ENCODE measurements at regions not wholly inside any gene's neighbourhood (a gene's known extent, or its start where the extent isn't known, plus 50 kb on each side); places are given as distances from the start of the nearest gene placed in this dataset.
"Not testable (repeated sequence)": the region's sequence is repeated elsewhere in the genome, so short reads cannot be mapped to it uniquely, and the experiment has no call there.

DNA sequence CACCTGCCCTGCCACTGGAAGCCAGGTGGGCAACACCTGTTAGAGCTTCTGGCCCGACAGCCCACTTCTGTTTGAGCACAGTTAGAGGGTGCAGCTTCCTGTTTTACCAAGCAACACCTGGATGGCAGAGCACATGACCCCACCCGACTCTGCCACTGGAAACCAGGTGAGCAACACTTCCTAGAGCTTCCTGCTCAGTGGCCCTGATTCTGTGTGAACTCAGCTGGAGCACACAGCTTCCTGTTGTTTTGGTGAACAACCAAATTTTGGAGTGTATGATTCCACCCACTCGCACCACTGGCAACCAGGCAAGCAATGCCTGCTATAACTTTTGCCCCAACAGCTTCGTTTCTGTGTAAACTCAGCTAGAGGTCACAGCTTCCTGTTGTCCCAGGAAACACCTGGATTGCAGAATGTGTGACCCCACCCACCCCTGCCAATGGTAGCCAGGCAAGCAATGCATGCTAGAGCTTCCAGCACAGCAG is 163.8 kb upstream of the KLF8 start:
- DNase-seq (ENCODE audit: low read depth in 1 of 2, low spot score in 1 of 2): no peak
- in situ Hi-C loops (cut with HindIII; ENCODE audit: low pct_unique_long_range_greater_than_20kb, low sequenced_read_pairs): no loop called here
- TF ChIP-seq JUND (IDR thresholded peaks at IDR 0.05; ENCODE audit: low read depth): no peak

DNA sequence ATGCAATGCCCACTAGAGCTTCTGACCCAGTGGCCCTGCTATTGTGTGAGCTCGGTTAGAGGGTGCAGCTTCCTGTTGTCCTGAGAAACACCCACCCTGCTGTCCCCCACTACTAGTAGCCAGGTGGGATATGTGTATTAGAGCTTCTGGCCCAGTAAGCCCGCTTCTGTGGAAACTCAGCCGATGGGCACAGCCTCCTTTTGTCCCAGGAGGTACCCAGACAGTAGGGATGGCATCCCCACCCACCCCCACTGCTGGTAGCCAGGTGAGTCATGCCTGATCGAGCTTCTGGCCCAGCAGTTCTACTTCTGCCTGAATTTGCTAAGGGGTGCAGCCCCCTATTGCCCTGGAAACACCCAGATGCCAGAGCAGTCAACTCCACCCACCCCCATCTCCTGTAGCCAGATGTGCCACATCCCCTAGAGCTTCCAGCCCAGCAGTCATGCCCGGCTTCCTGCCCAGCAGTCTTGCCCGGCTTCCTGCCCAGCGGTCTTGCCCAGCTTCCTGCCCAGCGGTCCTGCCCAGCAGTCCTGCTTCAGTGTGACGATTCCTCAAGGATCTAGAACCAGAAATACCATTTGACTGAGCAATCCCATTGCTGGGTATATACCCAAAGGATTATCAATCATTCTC is 162.7 kb upstream of the KLF8 start:
- DNase-seq (ENCODE audit: low read depth in 1 of 2, low spot score in 1 of 2): no peak
- no peak for TF ChIP-seq JUND (IDR thresholded peaks at IDR 0.05; ENCODE audit: low read depth)

DNA sequence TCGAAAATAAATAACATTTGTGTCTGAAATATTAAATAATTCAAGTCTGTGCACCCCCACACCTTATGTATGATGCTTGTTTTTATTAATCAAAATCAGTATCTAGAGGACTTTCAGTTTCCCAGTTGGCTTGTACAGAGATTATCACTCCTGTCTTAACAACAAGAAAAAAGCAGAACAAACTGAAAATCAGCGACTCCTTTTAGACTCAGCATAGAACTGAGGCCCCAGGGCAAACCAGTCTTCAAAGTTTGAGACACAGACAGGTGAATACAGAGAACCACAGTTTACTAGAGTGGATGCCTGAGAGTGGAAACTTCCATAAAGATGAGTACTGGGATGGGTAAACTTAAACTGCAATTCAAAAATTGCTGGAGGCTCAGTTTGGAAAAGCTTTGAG is 142.8 kb upstream of the KLF8 start:
- DNase-seq (ENCODE audit: low read depth in 1 of 2, low spot score in 1 of 2): peak in 1 of 2 experiments; percentile 29
- no peak for TF ChIP-seq JUND (IDR thresholded peaks at IDR 0.05; ENCODE audit: low read depth)
- in situ Hi-C loops (cut with HindIII; ENCODE audit: low pct_unique_long_range_greater_than_20kb, low sequenced_read_pairs): no loop called here

More for the DNA sequence above, 162.7 kb upstream of the KLF8 start:
- in situ Hi-C loops (cut with HindIII; ENCODE audit: low pct_unique_long_range_greater_than_20kb, low sequenced_read_pairs): no loop called here

DNA sequence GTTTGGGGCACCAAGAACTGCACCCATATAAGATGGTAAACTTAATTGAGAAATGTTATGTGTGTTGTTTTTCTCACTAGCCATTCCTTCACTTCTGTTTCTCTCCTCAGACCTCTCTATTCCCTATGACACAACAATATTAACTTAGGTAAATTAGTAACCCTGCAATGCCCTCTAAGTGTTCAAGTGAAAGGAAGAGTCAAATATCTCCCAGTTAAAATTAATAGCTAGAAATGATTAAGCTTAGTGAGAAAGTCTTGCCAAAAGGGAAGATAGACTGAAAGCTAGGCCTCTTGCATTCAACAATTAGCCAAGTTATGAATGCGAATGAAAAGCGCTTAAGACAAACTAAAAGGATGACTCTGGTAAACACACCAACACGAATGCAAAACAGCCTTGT is 132.9 kb upstream of the KLF8 start:
- DNase-seq (ENCODE audit: low read depth in 1 of 2, low spot score in 1 of 2): no peak
- no peak for TF ChIP-seq JUND (IDR thresholded peaks at IDR 0.05; ENCODE audit: low read depth)
- in situ Hi-C loops (cut with HindIII; ENCODE audit: low pct_unique_long_range_greater_than_20kb, low sequenced_read_pairs): no loop called here

- no peak for DNase-seq (ENCODE audit: low read depth in 1 of 2, low spot score in 1 of 2)
- in situ Hi-C loops (cut with HindIII; ENCODE audit: low pct_unique_long_range_greater_than_20kb, low sequenced_read_pairs): no loop called here
- no peak for TF ChIP-seq JUND (IDR thresholded peaks at IDR 0.05; ENCODE audit: low read depth)
These were observed 124.8 kb upstream of the KLF8 start for GRCh38 chrX:56107320-56107719.

GRCh38 chrX:56113785-56114436 is 118.2 kb upstream of the KLF8 start:
- in situ Hi-C loops (cut with HindIII; ENCODE audit: low pct_unique_long_range_greater_than_20kb, low sequenced_read_pairs): no loop called here
- TF ChIP-seq JUND (IDR thresholded peaks at IDR 0.05; ENCODE audit: low read depth): no peak
- DNase-seq (ENCODE audit: low read depth in 1 of 2, low spot score in 1 of 2): peak in 1 of 2 experiments; percentile 41

GRCh38 chrX:56114437-56114787 is 117.7 kb upstream of the KLF8 start:
- no peak for DNase-seq (ENCODE audit: low read depth in 1 of 2, low spot score in 1 of 2)
- no peak for TF ChIP-seq JUND (IDR thresholded peaks at IDR 0.05; ENCODE audit: low read depth)

GRCh38 chrX:56120242-56120641 is 111.9 kb upstream of the KLF8 start:
- in situ Hi-C loops (cut with HindIII; ENCODE audit: low pct_unique_long_range_greater_than_20kb, low sequenced_read_pairs): no loop called here
- no peak for DNase-seq (ENCODE audit: low read depth in 1 of 2, low spot score in 1 of 2)
- no peak for TF ChIP-seq JUND (IDR thresholded peaks at IDR 0.05; ENCODE audit: low read depth)

More at GRCh38 chrX:56114437-56114787, 117.7 kb upstream of the KLF8 start:
- in situ Hi-C loops (cut with HindIII; ENCODE audit: low pct_unique_long_range_greater_than_20kb, low sequenced_read_pairs): no loop called here

DNA sequence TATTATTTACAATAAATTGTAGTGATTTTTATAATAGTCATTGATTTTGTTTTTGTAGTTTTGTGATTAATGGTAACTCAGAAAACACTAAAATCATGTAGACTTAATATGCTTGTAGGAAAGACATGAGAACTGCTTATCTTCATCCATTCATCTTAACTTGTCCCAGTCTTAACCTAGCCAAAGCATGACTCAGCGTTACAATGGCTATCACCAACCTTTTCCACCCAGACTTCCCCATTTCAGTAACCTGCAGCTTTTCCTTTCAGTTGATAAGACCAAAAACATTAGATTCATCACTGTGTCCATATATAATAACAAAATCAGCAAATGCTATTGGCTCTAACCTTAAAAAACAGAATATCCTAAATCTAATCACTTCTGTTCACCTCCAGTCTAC is 106.2 kb upstream of the KLF8 start:
- no peak for TF ChIP-seq JUND (IDR thresholded peaks at IDR 0.05; ENCODE audit: low read depth)
- no peak for DNase-seq (ENCODE audit: low read depth in 1 of 2, low spot score in 1 of 2)
- in situ Hi-C loops (cut with HindIII; ENCODE audit: low pct_unique_long_range_greater_than_20kb, low sequenced_read_pairs): no loop called here

- in situ Hi-C loops (cut with HindIII; ENCODE audit: low pct_unique_long_range_greater_than_20kb, low sequenced_read_pairs): no loop called here
- no peak for TF ChIP-seq JUND (IDR thresholded peaks at IDR 0.05; ENCODE audit: low read depth)
- no peak for DNase-seq (ENCODE audit: low read depth in 1 of 2, low spot score in 1 of 2)
These were observed 102.1 kb upstream of the KLF8 start for GRCh38 chrX:56130031-56130430.

DNA sequence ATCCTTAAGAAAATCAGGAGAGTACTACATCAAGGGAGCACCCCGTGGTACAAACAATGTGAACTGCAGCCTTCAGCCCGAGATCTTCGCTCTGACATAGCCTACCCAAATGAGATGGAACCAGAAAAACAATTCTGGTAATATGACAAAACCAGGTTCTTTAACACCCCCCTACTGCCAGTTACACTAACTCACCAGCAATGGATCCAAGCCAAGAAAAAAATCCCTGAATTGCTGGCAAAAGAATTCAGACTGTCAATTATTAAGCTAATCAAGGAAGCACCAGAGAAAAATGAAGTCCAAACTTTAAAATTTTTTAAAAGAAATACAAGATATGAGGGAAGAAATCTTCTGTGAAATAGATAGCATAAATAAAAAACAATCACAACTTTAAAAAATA is 101.7 kb upstream of the KLF8 start:
- in situ Hi-C loops (cut with HindIII; ENCODE audit: low pct_unique_long_range_greater_than_20kb, low sequenced_read_pairs): no loop called here
- DNase-seq (ENCODE audit: low read depth in 1 of 2, low spot score in 1 of 2): no peak
- no peak for TF ChIP-seq JUND (IDR thresholded peaks at IDR 0.05; ENCODE audit: low read depth)

DNA sequence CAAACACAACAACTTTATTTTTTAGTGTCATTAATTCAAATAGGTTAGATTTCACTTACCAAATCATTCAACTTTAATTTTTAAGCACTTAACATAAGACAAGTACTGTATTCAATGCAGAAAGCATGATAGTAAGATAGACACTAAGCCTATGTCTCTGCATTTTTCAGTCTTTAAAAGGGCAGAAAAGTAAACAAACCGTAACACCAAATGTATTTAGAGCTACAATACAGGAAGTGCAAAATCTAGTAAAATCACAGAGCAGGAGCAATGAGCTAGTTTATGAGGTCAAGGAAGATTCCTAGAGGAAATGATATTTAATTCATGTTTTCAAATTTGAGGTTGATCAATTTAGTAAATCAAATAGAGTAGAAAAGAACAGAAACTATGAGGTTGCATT is 68.0 kb upstream of the KLF8 start:
- in situ Hi-C loops (cut with HindIII; ENCODE audit: low pct_unique_long_range_greater_than_20kb, low sequenced_read_pairs); DNase-seq (ENCODE audit: low read depth in 1 of 2, low spot score in 1 of 2): not testable (repeated sequence)

Measured in T47D (cell line).